ENCODE measurements at regions not wholly inside any gene's neighbourhood (a gene's known extent, or its start where the extent isn't known, plus 50 kb on each side); places are given as distances from the start of the nearest gene placed in this dataset.

- no peak for TF ChIP-seq CREB1 (CRISPR knock-in tag; IDR thresholded peaks at IDR 0.05; ENCODE audit: low read depth)
- no peak for TF ChIP-seq CTCF (conservative IDR thresholded peaks at IDR 0.05; ENCODE audit: low read depth in 2 of 2)
- no peak for TF ChIP-seq EZH2 (IDR thresholded peaks at IDR 0.05; ENCODE audit: low read depth, unreplicated experiment)
- no peak for TF ChIP-seq REST (IDR thresholded peaks at IDR 0.05; ENCODE audit: unreplicated experiment)
- TF ChIP-seq POLR2AphosphoS5 (IDR thresholded peaks at IDR 0.05; ENCODE audit: low read depth) = no peak
- no peak for TF ChIP-seq EZH2phosphoT487 (IDR thresholded peaks at IDR 0.05; ENCODE audit: unreplicated experiment)
- no peak for TF ChIP-seq STAT1 (IDR thresholded peaks at IDR 0.05; ENCODE audit: unreplicated experiment)
- no peak for TF ChIP-seq ZNF114 (CRISPR knock-in tag; IDR thresholded peaks at IDR 0.05)
Observed at GRCh38 chr11:94705419-94705818, 62.7 kb upstream of the AMOTL1 start.
